Neuronal stem cell (in vitro differentiated cells): ENCODE measurements at regions not wholly inside any gene's neighbourhood (a gene's known extent, or its start where the extent isn't known, plus 50 kb on each side); places are given as distances from the start of the nearest gene placed in this dataset.

Experiments used
- DNase-seq: peaks from one replicate; pipeline ENCODE4 v3.0.0-alpha.2; 2013; ENCODE audit warnings: low spot score
- H2AFZ ChIP-seq: one replicate; pipeline ENCODE4 v1.6.1; 2013; ENCODE audit warnings: mild to moderate bottlenecking, low read length, inconsistent platforms
- H2AK5ac ChIP-seq: 2 replicates; pipeline ENCODE4 v1.6.1; 2013; ENCODE audit warnings: low read depth, mild to moderate bottlenecking, inconsistent platforms, low read length, moderate library complexity, mixed read lengths
- H2BK120ac ChIP-seq: 2 replicates; pipeline ENCODE4 v1.6.1; 2013; ENCODE audit warnings: low read depth, mild to moderate bottlenecking, inconsistent platforms, low read length, moderate library complexity, mixed read lengths
- H2BK12ac ChIP-seq: one replicate; pipeline ENCODE4 v1.6.1; 2013; ENCODE audit warnings: low read length, inconsistent platforms
- H2BK15ac ChIP-seq: 2 replicates; pipeline ENCODE4 v1.6.1; 2013; ENCODE audit warnings: mild to moderate bottlenecking, low read length, inconsistent platforms, mixed read lengths
- H2BK5ac ChIP-seq: one replicate; pipeline ENCODE4 v1.6.1; 2013; ENCODE audit warnings: inconsistent platforms, mild to moderate bottlenecking, low read length, moderate library complexity
- H3K14ac ChIP-seq: one replicate; pipeline ENCODE4 v1.6.1; 2013; ENCODE audit warnings: low read length, inconsistent platforms
- H3K18ac ChIP-seq: 2 replicates; pipeline ENCODE4 v1.6.1; 2013; ENCODE audit warnings: low read length, inconsistent platforms
- H3K23ac ChIP-seq: 2 replicates; pipeline ENCODE4 v1.6.1; 2013; ENCODE audit warnings: low read depth, mild to moderate bottlenecking, mixed read lengths, low read length, inconsistent platforms; ENCODE audit not compliant: poor library complexity
- H3K27ac ChIP-seq: replicated peaks from 3 replicates; pipeline ENCODE4 v1.5.1; 2013; ENCODE audit warnings: low read length, inconsistent platforms
- H3K27me3 ChIP-seq, 3 experiments: 2 replicates each; pipeline ENCODE4 v1.6.1; 2013; ENCODE audit warnings: low read length in 3 of 3, mild to moderate bottlenecking in 2 of 3, inconsistent platforms in 1 of 3, low read depth in 1 of 3, mixed read lengths in 1 of 3, moderate library complexity in 1 of 3; ENCODE audit not compliant: control insufficient read depth in 3 of 3, insufficient read depth in 3 of 3
- H3K36me3 ChIP-seq, 2 donors: replicated peaks in 1 of 2; 2 replicates each; pipeline ENCODE4 v1.6.1; 2013; ENCODE audit warnings: low read length in 2 of 2; ENCODE audit not compliant: control insufficient read depth in 2 of 2, insufficient read depth in 2 of 2
- H3K4ac ChIP-seq: 2 replicates; pipeline ENCODE4 v1.6.1; 2013; ENCODE audit warnings: inconsistent platforms, mild to moderate bottlenecking, low read length, moderate library complexity
- H3K4me1 ChIP-seq, 2 donors: 1 replicate in 1 of 2; 2 replicates in 1 of 2; pipeline ENCODE4 v1.6.1; 2013; ENCODE audit warnings: low read length in 2 of 2, low read depth in 1 of 2; ENCODE audit not compliant: control insufficient read depth in 2 of 2, insufficient read depth in 1 of 2
- H3K4me2 ChIP-seq: one replicate; pipeline ENCODE4 v1.6.1; 2013; ENCODE audit warnings: mild to moderate bottlenecking, low read length, inconsistent platforms; ENCODE audit not compliant: insufficient read depth, poor library complexity, severe bottlenecking
- H3K4me3 ChIP-seq, 2 donors: 2 replicates each; pipeline ENCODE4 v1.5.1; 2013; ENCODE audit warnings: low read length in 2 of 2, mild to moderate bottlenecking in 2 of 2, inconsistent platforms in 1 of 2, moderate library complexity in 1 of 2
- H3K79me1 ChIP-seq: one replicate; pipeline ENCODE4 v1.6.1; 2013; ENCODE audit warnings: low read depth, mild to moderate bottlenecking, inconsistent platforms, low read length, moderate library complexity
- H3K9ac ChIP-seq: one replicate; pipeline ENCODE4 v1.6.1; 2013; ENCODE audit warnings: mild to moderate bottlenecking, low read depth, low read length, inconsistent platforms; ENCODE audit not compliant: poor library complexity
- H3K9me3 ChIP-seq, 2 donors: replicated peaks in 1 of 2; 2 replicates each; pipeline versions ENCODE3 to v1.6.1; 2013; ENCODE audit warnings: low read length in 2 of 2, mild to moderate bottlenecking in 2 of 2, inconsistent platforms in 1 of 2, low read depth in 1 of 2, mixed read lengths in 1 of 2, moderate library complexity in 1 of 2; ENCODE audit not compliant: control insufficient read depth in 2 of 2, insufficient read depth in 1 of 2
- H4K8ac ChIP-seq: one replicate; pipeline ENCODE4 v1.6.1; 2013; ENCODE audit warnings: low read depth, mild to moderate bottlenecking, inconsistent platforms, low read length, moderate library complexity
- H4K91ac ChIP-seq: one replicate; pipeline ENCODE4 v1.6.1; 2013; ENCODE audit warnings: low read length, low read depth, mild to moderate bottlenecking, inconsistent platforms; ENCODE audit not compliant: poor library complexity
- WGBS, 2 donors: extraction: QIAGEN DNeasy Blood & Tissue Kit; methylation state at CpG; one replicate each; pipeline ENCODE4 v1.1.7; 2013; ENCODE audit warnings: missing lambda C conversion rate in 2 of 2, mixed read lengths in 1 of 2; ENCODE audit not compliant: insufficient read length in 2 of 2, insufficient replicate concordance in 1 of 2; ENCODE audit errors: extremely low coverage in 2 of 2; 5-methylcytosine and 5-hydroxymethylcytosine counted together

- H3K18ac ChIP-seq: no peak overlapping the region
- H2BK15ac ChIP-seq: no peak overlapping the region
- WGBS, 2 donors: no CpG with 5 or more reads among the region's 6 CpGs
Measured at GRCh38 chr2:234731236-234731635, 220.6 kb upstream of the SH3BP4 start.

GRCh38 chr2:234730066-234730640 is 221.7 kb upstream of the SH3BP4 start:
- H3K27me3 ChIP-seq: no peaks in the 10 kb centered on the region
- WGBS, 2 donors: no CpG with 5 or more reads among the region's 9 CpGs
- DNase-seq: no peak
- no peak overlapping the region for H3K14ac ChIP-seq
- no peak overlapping the region for H3K4me2 ChIP-seq
- H4K91ac ChIP-seq: no peak overlapping the region
- H2BK120ac ChIP-seq: no peak overlapping the region
- no peak overlapping the region for H2BK12ac ChIP-seq
- H4K8ac ChIP-seq: no peak overlapping the region
- no peak overlapping the region for H3K4ac ChIP-seq
- peaks cover 2 to 7% of the 10 kb centered on the region in 2 donors for H3K9me3 ChIP-seq
- H3K27ac ChIP-seq: no peak overlapping the region
- H3K4me3 ChIP-seq: no peak overlapping the region
- H2BK5ac ChIP-seq: no peak overlapping the region
- H3K4me1 ChIP-seq: peaks cover 3 to 7% of the 10 kb centered on the region in 2 donors
- H3K36me3 ChIP-seq: no peaks in the 10 kb centered on the region
- no peak overlapping the region for H2AK5ac ChIP-seq
- no peak overlapping the region for H3K23ac ChIP-seq
- no peak overlapping the region for H2BK15ac ChIP-seq
- no peak overlapping the region for H3K18ac ChIP-seq
- peak overlapping the region; percentile 75 for H2AFZ ChIP-seq
- H3K9ac ChIP-seq: no peak overlapping the region
- no peaks in the 10 kb centered on the region for H3K79me1 ChIP-seq

More at GRCh38 chr2:234731236-234731635, 220.6 kb upstream of the SH3BP4 start:
- no peak overlapping the region for H3K4me3 ChIP-seq
- H3K27me3 ChIP-seq: no peaks in the 10 kb centered on the region
- H2AK5ac ChIP-seq: no peak overlapping the region
- no peak overlapping the region for H2BK12ac ChIP-seq
- no peak overlapping the region for H2BK5ac ChIP-seq
- H3K14ac ChIP-seq: no peak overlapping the region
- H3K36me3 ChIP-seq: no peaks in the 10 kb centered on the region
- H3K4me1 ChIP-seq: peaks cover 3 to 7% of the 10 kb centered on the region in 2 donors
- H3K79me1 ChIP-seq: no peaks in the 10 kb centered on the region
- DNase-seq: no peak
- no peak overlapping the region for H3K23ac ChIP-seq
- H2BK120ac ChIP-seq: no peak overlapping the region
- H3K4me2 ChIP-seq: no peak overlapping the region
- no peak overlapping the region for H3K4ac ChIP-seq
- peaks cover 2 to 9% of the 10 kb centered on the region in 2 donors for H3K9me3 ChIP-seq
- no peak overlapping the region for H2AFZ ChIP-seq
- no peak overlapping the region for H3K27ac ChIP-seq
- no peak overlapping the region for H4K8ac ChIP-seq
- no peak overlapping the region for H4K91ac ChIP-seq
- H3K9ac ChIP-seq: no peak overlapping the region

- no peak overlapping the region for H3K9ac ChIP-seq
- no peak overlapping the region for H3K4me3 ChIP-seq
- H3K4ac ChIP-seq: no peak overlapping the region
- H3K27me3 ChIP-seq: no peaks in the 10 kb centered on the region
- H3K27ac ChIP-seq: no peak overlapping the region
- DNase-seq: no peak
- no peaks in the 10 kb centered on the region for H3K9me3 ChIP-seq
- no peak overlapping the region for H2AFZ ChIP-seq
- no peak overlapping the region for H4K8ac ChIP-seq
- no peaks in the 10 kb centered on the region for H3K36me3 ChIP-seq
- no peak overlapping the region for H2AK5ac ChIP-seq
- no peak overlapping the region for H3K4me2 ChIP-seq
- H2BK120ac ChIP-seq: no peak overlapping the region
- H3K79me1 ChIP-seq: no peaks in the 10 kb centered on the region
- H4K91ac ChIP-seq: no peak overlapping the region
- H2BK5ac ChIP-seq: no peak overlapping the region
- no peak overlapping the region for H2BK15ac ChIP-seq
- H3K14ac ChIP-seq: no peak overlapping the region
- H2BK12ac ChIP-seq: no peak overlapping the region
- no peak overlapping the region for H3K23ac ChIP-seq
- WGBS, 2 donors: no CpG with 5 or more reads among the region's 1 CpG
- H3K18ac ChIP-seq: no peak overlapping the region
- peaks cover 7 to 10% of the 10 kb centered on the region in 2 donors for H3K4me1 ChIP-seq
Measured at GRCh38 chr2:234725528-234726264, 226.1 kb upstream of the SH3BP4 start.

- WGBS, 2 donors: no CpG with 5 or more reads among the region's 4 CpGs
- no peaks in the 10 kb centered on the region for H3K79me1 ChIP-seq
Measured at GRCh38 chr2:234724850-234725249, 227.0 kb upstream of the SH3BP4 start.

More at GRCh38 chr2:234724850-234725249, 227.0 kb upstream of the SH3BP4 start:
- Histone ChIP-seq H2BK5ac (no peak overlapping the region), H3K4me1 (peaks cover 5 to 6% of the 10 kb centered on the region in 2 donors), H3K27ac (no peak overlapping the region), H2AK5ac (no peak overlapping the region), H2BK120ac (no peak overlapping the region), H3K4me3 (no peak overlapping the region), H4K91ac (no peak overlapping the region), H3K4ac (no peak overlapping the region), H2AFZ (peak overlapping the region; percentile 73), H2BK15ac (no peak overlapping the region), H3K9me3 (no peaks in the 10 kb centered on the region), H3K14ac (no peak overlapping the region), H4K8ac (no peak overlapping the region), H3K18ac (no peak overlapping the region), H3K36me3 (no peaks in the 10 kb centered on the region), H3K4me2 (no peak overlapping the region), H3K23ac (no peak overlapping the region), H3K27me3 (no peaks in the 10 kb centered on the region), H3K9ac (no peak overlapping the region), H2BK12ac (no peak overlapping the region)
- no peak for DNase-seq
